ENCODE measurements at regions not wholly inside any gene's neighbourhood (a gene's known extent, or its start where the extent isn't known, plus 50 kb on each side); places are given as distances from the start of the nearest gene placed in this dataset.
"Not testable (repeated sequence)": the region's sequence is repeated elsewhere in the genome, so short reads cannot be mapped to it uniquely, and the experiment has no call there.

DNA sequence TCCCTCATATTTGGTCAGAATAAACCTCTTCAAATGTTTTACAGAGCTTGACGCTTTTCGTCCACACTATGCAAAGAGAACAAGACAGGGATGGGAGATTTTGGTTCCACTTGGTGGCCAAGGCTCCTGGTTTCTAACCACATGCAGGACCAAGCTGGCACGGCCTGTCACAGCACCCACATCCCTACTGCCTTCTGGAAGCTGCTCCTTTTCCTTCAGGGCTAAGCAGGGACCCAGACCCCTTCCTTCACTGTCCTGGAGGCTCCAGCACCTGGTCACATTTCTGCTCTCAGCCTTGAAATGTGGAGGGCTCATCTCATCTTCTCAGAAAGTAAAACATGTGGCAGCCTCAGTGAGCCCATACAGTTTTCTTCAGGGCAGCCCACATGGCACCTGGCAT lies 50.4 kb upstream of the ARHGEF7 start:
- no peak for DNase-seq
- in situ Hi-C loops (cut with HindIII; ENCODE audit: low pct_ligation_motif_present, low pct_unique_long_range_greater_than_20kb, low sequenced_read_pairs) = no loop called here

DNA sequence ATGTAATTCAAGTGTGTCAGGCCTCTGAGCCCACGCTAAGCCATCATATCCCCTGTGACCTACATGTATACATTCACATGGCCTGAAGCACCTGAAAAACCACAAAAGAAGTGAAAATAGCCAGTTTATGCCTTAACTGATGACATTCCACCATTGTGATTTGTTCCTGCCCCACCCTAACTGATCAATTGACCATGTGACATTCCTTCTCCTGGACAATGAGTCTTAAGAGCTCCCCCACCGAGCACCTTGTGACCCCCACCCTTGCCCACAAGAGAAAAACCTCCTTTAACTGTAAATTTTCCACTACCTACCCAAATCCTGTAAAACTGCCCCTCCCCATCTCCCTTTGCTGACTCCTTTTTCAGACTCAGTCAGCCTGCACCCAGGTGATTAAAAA lies 52.1 kb upstream of the ARHGEF7 start:
- no peak for DNase-seq
- in situ Hi-C loops (cut with HindIII; ENCODE audit: low pct_ligation_motif_present, low pct_unique_long_range_greater_than_20kb, low sequenced_read_pairs) = no loop called here

DNA sequence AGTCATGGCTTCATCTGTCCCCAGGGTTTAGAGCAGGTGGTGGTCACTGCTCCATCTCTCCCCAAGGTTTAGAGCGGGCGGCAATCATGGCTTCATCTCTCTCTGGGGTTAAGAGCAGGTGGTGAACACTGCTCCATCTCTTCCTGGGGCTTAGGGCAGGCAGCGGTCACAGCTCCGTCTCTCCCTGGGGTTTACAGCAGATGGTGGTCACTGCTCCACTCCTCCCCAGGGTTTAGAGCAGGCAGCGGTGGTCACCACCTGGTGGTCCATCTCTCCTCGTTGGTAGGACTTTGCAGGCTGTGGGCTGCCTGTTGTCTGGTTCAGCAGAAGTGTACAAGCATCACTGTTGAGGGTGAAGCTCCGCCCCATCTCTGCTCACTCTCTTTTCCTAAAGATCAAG lies 52.8 kb upstream of the ARHGEF7 start:
- DNase-seq = no peak
- in situ Hi-C loops (cut with HindIII; ENCODE audit: low pct_ligation_motif_present, low pct_unique_long_range_greater_than_20kb, low sequenced_read_pairs) = no loop called here

DNA sequence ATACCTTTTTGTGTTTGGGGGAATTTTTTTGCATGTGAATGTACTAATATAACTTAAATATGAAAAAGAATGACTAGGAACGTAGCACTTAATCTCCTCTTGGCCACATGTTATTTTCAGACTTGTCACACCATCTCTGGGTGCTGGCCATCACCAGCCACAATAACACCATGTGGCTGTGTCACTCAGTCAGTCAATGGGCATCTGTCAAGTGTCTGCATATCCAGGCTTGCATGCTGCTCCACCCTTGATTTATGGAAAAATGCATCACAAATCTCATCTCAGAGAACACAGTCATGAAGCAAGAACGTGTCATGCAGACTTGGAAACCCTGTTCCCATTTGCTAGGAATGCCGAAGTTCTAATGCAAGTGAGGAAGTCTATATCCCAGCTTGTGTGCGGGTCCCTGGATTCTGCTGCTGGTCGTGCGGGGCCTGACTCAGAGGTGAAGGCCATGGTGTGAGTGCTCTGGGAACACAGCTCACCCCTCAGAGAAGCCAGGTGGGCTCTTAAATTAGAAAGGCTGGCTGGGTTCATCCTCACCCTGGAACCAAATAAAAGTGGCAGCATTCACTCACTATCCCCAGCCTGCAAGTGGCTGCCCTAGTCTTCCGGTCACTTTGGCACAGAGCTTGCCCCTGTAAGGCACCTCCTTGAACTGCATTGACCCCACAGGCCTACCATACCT lies 53.6 kb upstream of the ARHGEF7 start:
- in situ Hi-C loops (cut with HindIII; ENCODE audit: low pct_ligation_motif_present, low pct_unique_long_range_greater_than_20kb, low sequenced_read_pairs) = no loop called here
- DNase-seq = no peak

DNA sequence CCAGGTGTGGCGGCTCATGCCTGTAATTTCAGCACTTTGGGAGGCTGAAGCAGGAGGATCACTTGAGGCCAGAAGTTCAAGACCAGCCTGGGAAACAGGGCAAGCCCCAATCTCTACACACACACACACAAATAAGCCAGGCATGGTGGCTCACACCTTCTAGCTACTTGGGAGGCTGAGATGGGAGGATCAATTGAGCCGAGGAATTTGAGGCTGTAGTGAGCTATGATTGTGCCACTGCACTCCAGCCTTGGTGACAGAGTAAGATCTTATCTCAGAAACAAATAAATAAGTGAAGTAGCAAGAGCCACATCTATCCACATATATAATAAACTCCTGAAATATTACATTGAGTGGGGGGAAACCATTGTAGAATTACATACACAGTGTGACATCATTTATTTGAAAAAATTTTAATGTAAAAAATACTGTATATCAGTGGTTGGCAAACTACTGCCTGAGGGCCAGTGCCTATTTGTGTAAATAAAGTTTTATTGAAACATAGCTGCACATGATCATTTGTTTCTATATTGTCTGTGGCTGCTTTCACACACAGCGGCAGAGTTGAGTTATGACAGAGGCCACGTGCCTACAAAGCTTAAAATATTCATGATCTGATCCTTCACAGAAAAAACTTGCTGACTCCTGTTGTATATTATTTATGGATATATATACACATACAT lies 54.7 kb upstream of the ARHGEF7 start:
- in situ Hi-C loops (cut with HindIII; ENCODE audit: low pct_ligation_motif_present, low pct_unique_long_range_greater_than_20kb, low sequenced_read_pairs) = no loop called here
- no peak for DNase-seq

DNA sequence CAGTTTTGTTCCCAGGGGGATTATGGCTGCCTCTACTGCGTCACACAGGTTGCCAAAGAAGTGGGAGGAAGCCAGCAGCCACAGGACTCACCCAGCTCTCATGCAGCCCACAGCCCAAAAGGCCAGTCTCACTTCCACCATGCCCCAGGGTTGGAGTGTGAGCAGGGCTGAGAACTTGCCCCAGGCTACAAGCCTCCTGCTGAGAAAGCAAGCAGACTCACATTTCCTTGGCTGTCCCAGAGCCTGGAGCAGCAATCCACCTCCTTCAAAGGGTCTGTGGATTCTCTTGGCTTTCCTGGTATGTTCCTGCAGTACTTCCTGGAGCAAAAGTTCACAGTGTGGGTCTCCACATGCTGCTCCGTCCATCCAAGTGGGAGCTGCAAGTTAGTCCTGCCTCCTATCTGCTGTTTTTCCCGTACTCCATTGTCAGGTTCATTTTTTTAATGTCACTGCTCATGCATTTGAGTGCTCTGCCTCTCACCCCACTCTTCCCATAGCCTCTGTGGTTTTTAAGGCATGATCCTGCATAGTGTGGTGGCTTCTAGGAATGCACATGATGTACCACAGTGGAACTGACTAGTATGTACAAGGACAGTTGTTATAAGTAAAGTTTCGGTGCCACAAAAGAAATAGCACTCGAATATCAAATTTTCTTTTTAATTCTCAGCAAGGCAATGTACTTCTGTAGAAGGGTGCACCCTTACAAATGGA lies 56.2 kb upstream of the ARHGEF7 start:
- in situ Hi-C loops (cut with HindIII; ENCODE audit: low pct_ligation_motif_present, low pct_unique_long_range_greater_than_20kb, low sequenced_read_pairs) = no loop called here
- no peak for DNase-seq

DNA sequence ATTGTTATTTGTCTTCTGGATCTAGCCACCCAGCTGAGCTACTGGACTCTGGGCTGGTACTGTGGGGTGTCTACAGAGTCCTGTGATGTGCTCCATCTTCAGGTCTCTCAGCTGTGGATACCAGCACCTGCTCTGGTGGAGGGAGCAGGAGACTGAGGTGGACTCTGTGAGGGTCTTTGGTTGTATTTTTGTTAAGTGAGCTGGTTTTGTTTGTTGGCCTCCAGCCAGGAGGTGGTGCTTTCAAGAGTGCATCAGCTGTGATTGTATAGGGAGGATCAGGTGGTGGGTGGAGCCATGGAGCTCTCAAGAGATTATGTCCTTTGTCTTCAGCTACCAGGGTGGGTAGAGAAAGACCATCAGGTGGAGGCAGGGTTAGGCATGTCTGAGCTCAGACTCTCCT lies 56.8 kb upstream of the ARHGEF7 start:
- DNase-seq; in situ Hi-C loops (cut with HindIII; ENCODE audit: low pct_ligation_motif_present, low pct_unique_long_range_greater_than_20kb, low sequenced_read_pairs): not testable (repeated sequence)

DNA sequence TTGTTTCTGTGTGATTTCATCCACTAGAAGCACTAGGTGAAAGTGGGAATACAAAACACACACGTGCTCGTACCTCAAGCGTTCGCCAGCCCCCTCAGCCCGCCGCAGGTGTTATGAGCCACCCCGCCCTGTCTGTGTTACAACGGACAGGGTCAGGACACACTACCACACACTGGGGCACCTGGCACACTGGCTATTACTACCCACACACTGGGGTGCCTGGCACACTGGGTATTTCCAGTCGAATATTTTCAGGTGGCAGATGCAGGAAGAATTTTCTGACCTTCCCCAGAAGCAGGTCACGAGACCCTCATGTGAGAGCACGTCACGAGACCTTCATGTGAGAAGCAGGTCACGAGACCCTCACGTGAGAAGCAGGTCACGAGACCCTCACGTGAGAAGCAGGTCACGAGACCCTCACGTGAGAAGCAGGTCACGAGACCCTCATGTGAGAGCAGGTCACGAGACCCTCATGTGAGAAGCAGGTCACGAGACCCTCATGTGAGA lies 63.3 kb upstream of the ARHGEF7 start:
- in situ Hi-C loops (cut with HindIII; ENCODE audit: low pct_ligation_motif_present, low pct_unique_long_range_greater_than_20kb, low sequenced_read_pairs); DNase-seq: not testable (repeated sequence)

DNA sequence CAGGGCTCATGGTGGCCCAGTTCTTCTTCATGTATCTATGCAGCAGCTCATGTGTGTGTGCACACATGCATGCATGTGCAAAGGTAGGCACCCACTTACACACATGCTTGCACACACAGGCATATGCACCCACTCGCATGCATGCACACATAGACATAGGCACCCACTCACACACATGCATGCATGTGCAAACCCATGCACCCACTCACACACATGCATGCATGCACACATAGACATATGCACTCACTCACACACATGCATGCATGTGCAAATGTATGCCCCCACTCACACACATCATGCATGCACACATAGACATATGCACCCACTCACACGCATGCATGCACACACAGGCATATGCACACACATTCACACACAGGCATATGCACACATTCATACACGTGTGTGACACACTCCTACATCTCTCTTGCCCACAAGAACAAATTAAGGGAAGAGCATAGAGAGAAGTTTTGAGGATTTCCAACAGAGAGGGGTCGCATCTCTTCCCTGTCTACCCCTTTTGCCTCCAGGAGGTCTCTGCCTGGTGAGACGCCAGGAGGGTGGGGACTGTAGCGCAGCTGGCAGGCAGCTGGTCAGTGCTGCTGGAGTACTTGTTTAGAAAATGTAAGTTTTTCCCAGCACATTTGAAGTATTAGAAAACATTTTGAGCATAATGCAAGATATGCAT lies 63.9 kb upstream of the ARHGEF7 start:
- DNase-seq = no peak
- in situ Hi-C loops (cut with HindIII; ENCODE audit: low pct_ligation_motif_present, low pct_unique_long_range_greater_than_20kb, low sequenced_read_pairs) = no loop called here

DNA sequence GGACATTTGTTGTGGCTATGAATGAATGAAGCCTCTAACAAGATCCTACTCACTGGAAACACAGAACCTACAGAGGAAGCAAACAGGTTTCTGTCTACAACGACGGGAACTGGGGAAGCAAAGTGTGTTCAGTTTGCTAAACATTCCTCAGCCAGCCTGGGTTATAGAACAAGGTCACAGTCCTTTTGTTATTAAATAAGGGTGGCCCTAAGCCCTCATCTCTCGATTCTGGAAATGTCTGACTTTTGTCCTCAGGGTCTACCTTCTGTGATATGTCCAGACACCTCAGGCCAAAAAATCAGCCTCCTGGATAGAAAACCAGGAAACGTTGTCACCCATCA lies 64.6 kb upstream of the ARHGEF7 start:
- in situ Hi-C loops (cut with HindIII; ENCODE audit: low pct_ligation_motif_present, low pct_unique_long_range_greater_than_20kb, low sequenced_read_pairs) = no loop called here
- no peak for DNase-seq

DNA sequence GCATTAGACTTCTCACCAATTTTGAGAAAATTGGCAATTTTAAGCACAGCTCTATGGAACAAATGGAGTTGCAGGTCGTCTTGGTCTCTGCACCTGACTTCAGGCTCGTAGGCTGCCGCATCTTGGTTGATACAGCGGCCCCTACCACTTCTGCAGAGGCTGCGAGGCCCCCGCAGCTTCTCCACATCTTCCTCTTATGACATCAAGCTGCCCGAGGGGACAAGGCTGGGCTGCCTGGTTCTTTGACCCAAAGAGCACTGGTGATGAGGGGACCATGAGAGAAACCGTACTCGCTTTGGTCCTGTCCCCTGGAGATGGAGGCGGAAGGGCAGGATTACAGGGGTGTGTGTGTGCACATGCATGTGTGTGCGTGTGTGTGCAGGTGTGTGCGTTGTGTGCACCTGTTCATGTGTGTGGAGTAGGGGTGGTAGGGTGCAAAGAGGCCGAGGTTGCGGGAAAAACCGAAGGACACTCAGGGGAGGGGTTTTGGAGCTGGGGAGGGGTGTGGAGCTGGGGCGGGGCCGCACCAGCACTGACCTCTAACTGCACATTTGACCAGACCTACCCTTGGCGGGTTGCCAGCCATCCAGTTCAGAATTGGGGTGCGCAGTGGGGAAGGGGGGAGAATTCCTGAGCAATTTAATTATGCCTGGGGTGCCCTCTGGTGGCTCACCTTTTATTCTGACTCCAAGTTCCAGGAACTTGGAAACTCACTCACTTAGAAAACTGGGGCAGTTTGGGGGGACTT lies 65.1 kb upstream of the ARHGEF7 start:
- peak; percentile 18 for DNase-seq

DNA sequence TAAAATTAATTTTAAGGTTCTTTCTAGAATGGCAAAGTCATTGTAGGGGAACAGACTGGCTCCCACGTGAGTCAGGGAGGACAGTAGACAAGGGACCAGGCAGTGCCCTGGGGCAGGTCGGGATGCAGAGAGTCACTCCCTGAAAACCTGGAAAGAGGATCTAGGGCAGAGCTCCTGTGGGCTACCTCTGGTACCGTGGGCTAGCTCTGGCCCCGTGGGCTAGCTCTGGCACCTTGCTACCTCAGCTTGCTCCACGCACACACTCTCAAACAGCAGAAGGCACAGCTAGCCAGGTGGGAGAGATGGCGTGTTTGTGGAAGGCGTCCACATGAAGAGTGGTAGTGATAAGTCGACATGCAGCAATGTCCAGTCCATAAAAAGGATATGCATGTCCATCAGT lies 66.7 kb upstream of the ARHGEF7 start:
- DNase-seq = no peak
- in situ Hi-C loops (cut with HindIII; ENCODE audit: low pct_ligation_motif_present, low pct_unique_long_range_greater_than_20kb, low sequenced_read_pairs) = no loop called here

More for the DNA sequence above, 65.1 kb upstream of the ARHGEF7 start:
- in situ Hi-C loops (cut with HindIII; ENCODE audit: low pct_ligation_motif_present, low pct_unique_long_range_greater_than_20kb, low sequenced_read_pairs) = no loop called here

DNA sequence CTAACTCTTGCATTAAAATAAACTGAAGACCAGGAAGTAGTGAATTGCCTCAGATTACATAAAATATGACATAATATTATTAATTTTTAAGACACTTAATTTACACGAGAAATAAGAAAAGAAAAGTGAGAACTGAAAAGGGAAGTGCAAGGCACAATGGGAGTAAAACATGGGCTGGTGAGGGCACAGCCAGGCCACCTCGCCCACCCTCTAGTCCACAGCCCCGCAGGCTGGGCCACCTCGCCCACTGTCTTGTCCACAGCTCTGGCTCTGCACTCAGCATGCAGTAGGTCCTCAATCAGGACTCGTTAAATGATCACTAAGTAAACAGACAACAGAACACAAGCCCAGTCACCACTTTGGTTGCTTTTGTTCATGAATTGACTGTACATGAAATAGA lies 67.8 kb upstream of the ARHGEF7 start:
- in situ Hi-C loops (cut with HindIII; ENCODE audit: low pct_ligation_motif_present, low pct_unique_long_range_greater_than_20kb, low sequenced_read_pairs) = no loop called here
- DNase-seq = no peak

DNA sequence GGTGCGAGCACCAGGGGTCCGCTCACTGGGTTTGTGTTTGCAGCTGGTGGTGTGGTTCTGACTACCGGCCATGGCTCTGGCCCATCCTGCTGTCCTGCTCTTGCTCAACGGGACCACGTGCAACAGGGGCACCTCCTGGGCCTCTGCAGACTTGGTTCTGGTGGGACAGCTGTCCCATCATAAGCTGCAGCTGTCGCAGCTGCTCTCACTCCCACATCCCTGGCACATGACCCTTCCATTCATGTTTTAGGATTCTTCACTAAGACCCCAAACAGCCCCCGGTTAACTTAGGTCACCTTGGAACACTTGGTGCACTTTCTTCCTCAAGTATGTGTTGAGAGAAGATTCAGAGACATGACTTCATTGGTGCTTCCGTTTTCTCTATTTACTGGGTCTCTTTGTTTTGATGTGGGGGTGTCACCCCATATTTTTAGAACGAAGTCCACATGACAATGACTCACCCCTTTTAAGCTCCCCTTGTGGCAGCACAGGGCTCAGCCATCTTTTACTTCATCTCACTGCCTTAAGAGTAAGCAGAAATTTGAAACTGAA lies 68.4 kb upstream of the ARHGEF7 start:
- no peak for DNase-seq
- in situ Hi-C loops (cut with HindIII; ENCODE audit: low pct_ligation_motif_present, low pct_unique_long_range_greater_than_20kb, low sequenced_read_pairs) = no loop called here

DNA sequence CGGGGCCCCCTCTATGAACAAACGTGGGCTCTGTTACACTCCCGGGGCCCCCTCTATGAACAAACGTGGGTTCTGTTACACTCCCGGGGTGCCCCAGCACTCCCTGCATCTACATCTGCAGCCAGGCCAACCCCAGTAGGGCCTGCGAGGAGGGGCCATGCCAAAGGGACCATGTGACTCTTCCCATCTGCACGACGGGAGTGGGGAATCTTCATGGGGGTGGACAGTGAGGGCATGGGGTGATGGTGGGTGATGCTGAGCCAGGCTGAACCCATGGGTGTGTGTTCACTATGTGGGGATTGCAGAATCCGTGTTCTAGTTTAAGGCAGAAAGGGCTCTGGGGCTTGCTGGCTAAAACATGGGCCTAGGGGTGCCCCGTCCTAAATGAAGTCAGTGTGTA lies 69.9 kb upstream of the ARHGEF7 start:
- in situ Hi-C loops (cut with HindIII; ENCODE audit: low pct_ligation_motif_present, low pct_unique_long_range_greater_than_20kb, low sequenced_read_pairs) = no loop called here
- no peak for DNase-seq

DNA sequence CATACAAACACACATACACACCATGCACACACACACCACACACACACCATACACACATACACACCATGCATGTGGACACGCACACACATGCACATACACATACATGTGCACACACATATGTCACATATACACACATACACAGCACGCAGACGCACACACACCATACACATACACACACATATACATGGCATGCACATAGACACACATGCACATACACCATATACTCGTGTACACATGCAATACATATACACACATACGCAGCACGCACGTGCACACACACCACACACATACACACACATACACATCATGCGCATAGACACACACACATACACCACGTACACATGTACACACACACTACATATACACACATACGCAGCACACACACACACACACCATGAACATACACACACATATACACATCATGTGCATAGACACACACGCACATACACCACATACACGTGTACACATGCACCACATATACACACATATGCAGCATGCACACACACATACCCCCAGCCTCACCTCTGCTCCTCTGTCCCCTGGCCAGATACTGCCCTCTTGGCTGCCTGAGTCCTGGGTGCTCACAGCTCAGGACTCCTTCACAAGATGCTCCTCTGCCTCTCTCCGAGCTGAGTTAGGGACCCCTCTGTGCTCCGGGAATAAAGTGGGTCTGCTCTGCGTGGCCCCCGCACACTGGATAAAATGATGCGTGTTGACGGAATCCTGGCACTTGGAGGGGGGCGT lies 70.9 kb upstream of the ARHGEF7 start:
- in situ Hi-C loops (cut with HindIII; ENCODE audit: low pct_ligation_motif_present, low pct_unique_long_range_greater_than_20kb, low sequenced_read_pairs) = no loop called here
- no peak for DNase-seq

DNA sequence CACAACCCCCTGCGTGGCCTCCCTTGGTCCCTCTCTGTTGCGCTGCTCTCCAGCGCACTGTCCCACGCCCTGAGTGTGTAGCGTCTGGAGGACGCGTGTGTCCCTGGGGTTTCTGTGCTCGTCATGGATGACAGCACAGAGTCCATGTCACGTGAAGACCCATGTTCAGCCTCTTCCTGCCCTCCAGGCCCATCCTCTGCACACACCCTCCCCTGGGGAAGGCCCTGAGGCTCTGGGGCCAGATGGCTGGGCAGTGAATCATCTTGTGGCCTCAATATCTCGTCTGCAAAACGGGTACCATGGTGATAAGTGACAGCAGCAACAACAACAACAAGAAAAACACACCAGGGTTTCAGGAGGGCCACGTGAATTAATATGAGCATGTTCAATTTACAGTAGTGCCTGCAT lies 71.5 kb upstream of the ARHGEF7 start:
- in situ Hi-C loops (cut with HindIII; ENCODE audit: low pct_ligation_motif_present, low pct_unique_long_range_greater_than_20kb, low sequenced_read_pairs) = no loop called here
- DNase-seq = no peak
